ENCODE measurements at regions not wholly inside any gene's neighbourhood (a gene's known extent, or its start where the extent isn't known, plus 50 kb on each side); places are given as distances from the start of the nearest gene placed in this dataset.

GRCh38 chr3:162897291-162897690 lies 1400.7 kb downstream of the OTOL1 start:
- TF ChIP-seq JUNB (IDR thresholded peaks at IDR 0.05) (no peak), USF2 (IDR thresholded peaks at IDR 0.05) (no peak), CTCF (IDR thresholded peaks at IDR 0.05) (no peak), MAZ (IDR thresholded peaks at IDR 0.05; ENCODE audit: borderline replicate concordance, low read depth, low read length) (no peak), MAX (IDR thresholded peaks at IDR 0.05) (no peak), REST (IDR thresholded peaks at IDR 0.05) (no peak), NFE2L2 (conservative IDR thresholded peaks at IDR 0.05; ENCODE audit: low read length) (no peak), SMC3 (IDR thresholded peaks at IDR 0.05) (no peak), ELK1 (IDR thresholded peaks at IDR 0.05; ENCODE audit: low read depth, low read length) (no peak), TP53 (CRISPR knock-in tag; IDR thresholded peaks at IDR 0.05) (no peak), NR3C1 (IDR thresholded peaks at IDR 0.05) (no peak), TFCP2L1 (CRISPR knock-in tag; IDR thresholded peaks at IDR 0.05) (no peak), POLR2A (IDR thresholded peaks at IDR 0.05; ENCODE audit: low read length) (no peak), CHD2 (IDR thresholded peaks at IDR 0.05; ENCODE audit: low read length, partially characterized antibody) (no peak)

All from A549 (cell line).